Activated CD8-positive, alpha-beta memory T cell treated with anti-CD3 and anti-CD28 coated beads, Interleukin-2, amount 10 ng/mL, durations not matched to agents 7 days and 5 days (primary cell): ENCODE measurements at regions not wholly inside any gene's neighbourhood (a gene's known extent, or its start where the extent isn't known, plus 50 kb on each side); places are given as distances from the start of the nearest gene placed in this dataset.

ENCODE experiments used
- ATAC-seq: fragments of 150-1000 bp; cut with Tn5 transposase; one replicate; pipeline ENCODE4 v1.10.0; 2021; ENCODE audit warnings: moderate library complexity
- CTCF ChIA-PET: fragments of 350-600 bp; sonication (Branson Sonifier 250); formaldehyde crosslinking; loops from one replicate; lab custom pipeline; 2021; ENCODE audit warnings: antibody characterized with exemption; lab: Charles Lee
- DNase-seq: peaks from one replicate; pipeline ENCODE4 v3.0.0-alpha.2; 2020
- H3K27ac Mint-ChIP-seq: one replicate; pipeline ENCODE4 v1.8.0; 2021; ENCODE audit warnings: mild to moderate bottlenecking, mixed read lengths
- H3K27me3 Mint-ChIP-seq: one replicate; pipeline ENCODE4 v1.8.0; 2021; ENCODE audit warnings: mixed read lengths
- H3K36me3 Mint-ChIP-seq: one replicate; pipeline ENCODE4 v1.8.0; 2021; ENCODE audit warnings: mild to moderate bottlenecking, mixed read lengths
- H3K4me1 Mint-ChIP-seq: one replicate; pipeline ENCODE4 v1.8.0; 2021; ENCODE audit warnings: mixed read lengths
- H3K4me3 Mint-ChIP-seq: one replicate; pipeline ENCODE4 v1.8.0; 2021; ENCODE audit warnings: mild to moderate bottlenecking, moderate library complexity, mixed read lengths
- H3K9me3 Mint-ChIP-seq: one replicate; pipeline ENCODE4 v1.8.0; 2022; ENCODE audit warnings: low read depth, mixed read lengths

DNA sequence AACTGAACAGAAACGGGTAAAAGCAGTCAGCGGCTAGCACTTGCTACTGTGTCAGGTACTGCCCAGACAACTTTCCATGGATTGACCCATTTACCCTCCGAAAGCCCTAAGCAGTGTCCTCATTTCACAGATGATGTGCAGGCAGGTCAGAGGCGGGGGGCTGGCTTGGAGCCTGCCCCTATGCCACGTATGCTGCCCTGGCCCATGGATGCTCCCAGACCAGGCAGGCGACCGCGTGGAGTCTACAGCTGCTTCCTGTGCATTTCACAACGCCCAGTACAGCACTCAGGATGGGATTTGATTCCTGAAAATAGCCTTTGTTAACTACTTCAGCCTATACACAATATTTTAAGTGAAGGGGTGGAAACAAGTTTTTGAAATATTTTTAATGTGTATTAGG lies 202.9 kb downstream of the NXNL2 start:
- no peak for ATAC-seq
- no peak for DNase-seq
- H3K9me3 Mint-ChIP-seq: no peaks in the 10 kb centered on the region
- no peaks in the 10 kb centered on the region for H3K4me1 Mint-ChIP-seq
- peaks cover 10% of the 10 kb centered on the region for H3K27me3 Mint-ChIP-seq
- CTCF ChIA-PET: no interaction called here
- no peak overlapping the region for H3K27ac Mint-ChIP-seq
- no peaks in the 10 kb centered on the region for H3K36me3 Mint-ChIP-seq
- H3K4me3 Mint-ChIP-seq: no peak overlapping the region

GRCh38 chr9:88738709-88739108 lies 203.7 kb downstream of the NXNL2 start:
- Mint-ChIP-seq H3K4me3 (no peak overlapping the region), H3K36me3 (no peaks in the 10 kb centered on the region), H3K27me3 (peaks cover 10% of the 10 kb centered on the region), H3K27ac (no peak overlapping the region), H3K4me1 (no peaks in the 10 kb centered on the region), H3K9me3 (no peaks in the 10 kb centered on the region)
- no peak for DNase-seq
- no peak for ATAC-seq
- CTCF ChIA-PET: interaction anchor here (0.9 to 1.0 kb wide), 2 partner anchors 7 to 145 kb away, joined by 3 read pairs; no protein-coding TSS in a partner anchor

GRCh38 chr9:88739373-88739772 lies 204.4 kb downstream of the NXNL2 start:
- Mint-ChIP-seq H3K4me1 (no peaks in the 10 kb centered on the region), H3K27ac (no peak overlapping the region), H3K27me3 (peaks cover 10% of the 10 kb centered on the region), H3K9me3 (no peaks in the 10 kb centered on the region), H3K4me3 (no peak overlapping the region), H3K36me3 (no peaks in the 10 kb centered on the region)
- ATAC-seq (no peak), DNase-seq (no peak)
- CTCF ChIA-PET: interaction anchor here (0.9 to 1.0 kb wide), 2 partner anchors 8 to 146 kb away, joined by 3 read pairs; no protein-coding TSS in a partner anchor

DNA sequence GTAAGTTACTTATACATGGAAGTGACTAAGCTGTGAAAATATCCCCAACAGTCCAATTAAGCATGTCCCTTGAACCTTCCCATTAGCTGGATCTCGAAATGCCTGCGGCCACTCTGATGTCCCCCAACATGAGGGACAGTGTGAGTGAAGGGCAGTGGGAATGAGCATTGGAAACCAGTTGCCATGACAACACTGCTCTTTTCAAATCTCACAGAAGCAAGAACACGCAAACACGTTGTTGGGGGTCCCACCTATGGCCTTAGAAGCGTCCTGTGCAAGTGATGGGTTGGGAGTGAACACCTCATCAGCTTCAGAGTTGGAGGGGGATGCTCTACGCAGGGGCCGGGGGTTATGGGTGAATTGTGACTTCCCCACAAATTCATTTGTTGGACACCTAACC lies 205.9 kb downstream of the NXNL2 start:
- H3K4me3 Mint-ChIP-seq: no peak overlapping the region
- no peaks in the 10 kb centered on the region for H3K9me3 Mint-ChIP-seq
- H3K36me3 Mint-ChIP-seq: no peaks in the 10 kb centered on the region
- H3K27me3 Mint-ChIP-seq: peaks cover 12% of the 10 kb centered on the region
- no peaks in the 10 kb centered on the region for H3K4me1 Mint-ChIP-seq
- H3K27ac Mint-ChIP-seq: no peak overlapping the region
- DNase-seq (no peak), ATAC-seq (no peak)
- CTCF ChIA-PET: interaction anchor here (0.9 kb wide), 1 partner anchor 790 kb away, joined by 4 read pairs; no protein-coding TSS in a partner anchor

DNA sequence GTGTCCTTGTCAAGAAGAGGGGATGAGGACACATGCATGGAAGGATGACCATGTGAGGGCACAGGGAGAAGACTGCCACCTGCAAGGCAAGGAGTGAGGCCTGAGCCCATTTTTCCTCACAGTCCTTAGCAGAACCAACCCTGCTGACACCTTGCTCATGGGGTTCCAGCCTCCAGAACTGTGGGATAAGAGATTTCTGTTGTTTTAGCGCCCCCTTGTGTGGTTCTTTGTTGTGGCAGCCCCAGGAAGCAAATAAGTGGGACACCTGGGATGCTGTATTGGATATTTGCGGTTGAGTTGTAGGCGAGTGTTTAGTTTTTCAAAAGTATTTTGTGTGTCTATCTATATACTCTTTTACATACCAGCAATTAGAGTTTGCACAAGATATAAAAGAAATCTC lies 206.4 kb downstream of the NXNL2 start:
- Mint-ChIP-seq H3K27ac (no peak overlapping the region), H3K9me3 (no peaks in the 10 kb centered on the region), H3K36me3 (no peaks in the 10 kb centered on the region), H3K27me3 (peaks cover 12% of the 10 kb centered on the region), H3K4me1 (no peaks in the 10 kb centered on the region), H3K4me3 (no peak overlapping the region)
- DNase-seq (no peak), ATAC-seq (no peak)
- CTCF ChIA-PET: no interaction called here

DNA sequence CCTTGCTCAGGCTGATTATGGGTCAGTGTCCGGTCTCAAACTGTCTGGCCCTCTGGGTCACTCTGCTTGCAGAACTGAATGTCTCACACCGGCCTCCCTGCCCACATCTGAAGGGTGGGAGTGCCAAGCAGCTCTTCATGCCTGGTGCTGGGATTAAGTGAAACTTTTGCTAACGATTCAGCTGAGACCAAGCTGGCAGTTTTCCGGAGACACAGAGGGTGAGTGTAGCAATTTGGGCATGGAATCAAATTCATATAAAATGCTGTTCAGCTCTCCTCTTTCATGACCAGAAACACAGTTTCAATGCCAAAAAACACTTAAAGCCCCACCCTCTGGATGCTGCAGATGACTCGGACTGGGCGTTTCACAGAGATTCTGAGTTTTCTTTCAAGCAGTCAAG lies 207.5 kb downstream of the NXNL2 start:
- Mint-ChIP-seq H3K4me3 (no peak overlapping the region), H3K9me3 (no peaks in the 10 kb centered on the region)
- CTCF ChIA-PET: no interaction called here

DNA sequence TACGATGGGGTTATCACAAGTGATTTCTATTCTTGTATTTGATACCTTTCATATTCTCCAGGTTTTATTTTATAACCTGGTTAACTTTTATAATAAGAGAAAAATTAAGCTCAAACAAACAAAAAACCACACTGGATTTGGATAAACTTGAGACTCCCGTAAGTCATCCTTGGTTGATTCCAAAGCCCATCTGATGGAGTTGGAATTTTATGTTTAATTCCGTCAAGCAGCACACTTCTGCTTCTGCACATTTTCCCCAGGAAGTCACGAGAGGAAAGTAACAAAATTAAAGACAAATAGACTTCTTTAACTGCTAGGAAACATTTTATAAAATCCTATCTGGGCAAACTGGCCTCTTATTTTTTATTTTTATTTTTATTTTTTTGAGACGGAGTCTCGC lies 207.9 kb downstream of the NXNL2 start:
- Mint-ChIP-seq H3K9me3 (no peaks in the 10 kb centered on the region), H3K4me1 (no peaks in the 10 kb centered on the region), H3K36me3 (no peaks in the 10 kb centered on the region), H3K27me3 (peaks cover 9% of the 10 kb centered on the region), H3K4me3 (no peak overlapping the region), H3K27ac (no peak overlapping the region)
- ATAC-seq (no peak), DNase-seq (no peak)
- CTCF ChIA-PET: interaction anchor here (1.1 kb wide), 1 partner anchor 13 kb away, joined by 3 read pairs; no protein-coding TSS in a partner anchor

More for the DNA sequence above, 207.5 kb downstream of the NXNL2 start:
- Mint-ChIP-seq H3K27me3 (peaks cover 12% of the 10 kb centered on the region), H3K4me1 (no peaks in the 10 kb centered on the region), H3K27ac (no peak overlapping the region), H3K36me3 (no peaks in the 10 kb centered on the region)
- DNase-seq (no peak), ATAC-seq (no peak)

DNA sequence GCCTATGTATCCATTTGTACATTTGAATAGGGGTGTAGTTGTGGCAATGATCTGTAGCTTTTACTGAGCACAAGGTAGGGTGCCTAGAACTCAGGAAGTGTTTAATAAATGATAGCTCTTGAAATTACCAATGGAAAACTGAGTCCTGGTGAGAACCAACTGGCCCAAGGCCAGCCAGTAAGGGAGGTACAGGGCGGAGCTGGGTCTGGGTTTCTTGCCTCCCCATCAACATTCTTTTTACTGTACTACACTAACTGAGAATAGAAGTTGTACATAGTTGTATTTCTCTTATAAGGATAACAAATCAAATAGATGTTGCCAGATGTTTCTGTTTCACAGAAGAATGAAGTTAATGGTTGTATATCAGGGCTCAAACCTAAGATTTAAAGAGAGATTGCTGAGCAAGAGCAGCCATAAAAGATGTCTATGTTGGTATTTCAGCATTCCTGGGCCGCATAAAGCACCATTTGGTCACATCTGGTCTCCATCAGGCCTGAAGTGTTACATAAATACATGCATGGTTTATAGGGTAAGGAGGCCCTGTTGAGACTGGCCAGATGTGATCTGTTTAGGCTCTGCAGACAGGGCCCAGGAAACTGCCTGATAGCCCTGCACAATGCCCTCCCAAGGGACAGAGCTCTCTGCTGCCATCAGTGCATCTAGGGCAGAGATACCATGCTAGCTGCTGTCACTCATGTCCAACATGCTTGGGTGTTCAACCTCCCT lies 210.5 kb downstream of the NXNL2 start:
- Mint-ChIP-seq H3K27me3 (peaks cover 2% of the 10 kb centered on the region), H3K4me1 (no peaks in the 10 kb centered on the region), H3K4me3 (no peak overlapping the region), H3K27ac (no peak overlapping the region), H3K36me3 (no peaks in the 10 kb centered on the region), H3K9me3 (no peaks in the 10 kb centered on the region)
- no peak for DNase-seq
- ATAC-seq: no peak
- CTCF ChIA-PET: no interaction called here

- Mint-ChIP-seq H3K4me3 (no peak overlapping the region), H3K27me3 (peaks cover 2% of the 10 kb centered on the region), H3K27ac (no peak overlapping the region), H3K4me1 (no peaks in the 10 kb centered on the region), H3K9me3 (no peaks in the 10 kb centered on the region), H3K36me3 (no peaks in the 10 kb centered on the region)
- CTCF ChIA-PET: no interaction called here
- ATAC-seq (no peak), DNase-seq (no peak)
Observed at GRCh38 chr9:88746029-88746742, 211.2 kb downstream of the NXNL2 start.

GRCh38 chr9:88746743-88747398 lies 211.9 kb downstream of the NXNL2 start:
- no peak for ATAC-seq

DNA sequence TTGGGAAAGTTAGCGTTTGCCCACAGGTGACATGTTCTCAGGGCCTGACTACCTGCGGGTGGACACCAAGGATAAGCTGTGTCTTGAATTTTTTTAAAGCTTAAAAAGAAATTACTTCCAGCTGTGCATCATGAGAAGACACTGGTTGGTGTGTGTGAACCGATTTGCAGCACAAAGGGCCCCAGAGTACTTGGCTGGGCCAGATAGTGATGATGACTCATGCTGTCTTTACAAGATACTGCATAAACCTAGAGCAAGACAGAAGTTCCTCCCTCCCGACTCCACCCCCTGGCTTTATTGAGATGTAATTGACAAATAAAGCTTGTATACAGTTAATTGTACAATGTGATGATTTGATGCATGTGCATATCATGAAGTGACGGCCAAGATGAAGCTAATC lies 212.8 kb downstream of the NXNL2 start:
- Mint-ChIP-seq H3K4me3 (no peak overlapping the region), H3K36me3 (no peaks in the 10 kb centered on the region), H3K4me1 (no peaks in the 10 kb centered on the region), H3K27ac (no peak overlapping the region), H3K27me3 (peaks cover 2% of the 10 kb centered on the region), H3K9me3 (no peaks in the 10 kb centered on the region)
- no peak for ATAC-seq
- DNase-seq: no peak
- CTCF ChIA-PET: no interaction called here

More at GRCh38 chr9:88746743-88747398, 211.9 kb downstream of the NXNL2 start:
- Mint-ChIP-seq H3K36me3 (no peaks in the 10 kb centered on the region), H3K27me3 (peaks cover 2% of the 10 kb centered on the region), H3K4me1 (no peaks in the 10 kb centered on the region), H3K9me3 (no peaks in the 10 kb centered on the region), H3K4me3 (no peak overlapping the region), H3K27ac (no peak overlapping the region)
- CTCF ChIA-PET: no interaction called here
- DNase-seq: no peak

GRCh38 chr9:88748566-88749261 lies 213.7 kb downstream of the NXNL2 start:
- no peaks in the 10 kb centered on the region for H3K36me3 Mint-ChIP-seq
- ATAC-seq (no peak), DNase-seq (no peak)
- H3K27me3 Mint-ChIP-seq: peaks cover 2% of the 10 kb centered on the region
- no peak overlapping the region for H3K27ac Mint-ChIP-seq
- H3K4me1 Mint-ChIP-seq: no peaks in the 10 kb centered on the region
- no peaks in the 10 kb centered on the region for H3K9me3 Mint-ChIP-seq
- H3K4me3 Mint-ChIP-seq: no peak overlapping the region
- CTCF ChIA-PET: no interaction called here

DNA sequence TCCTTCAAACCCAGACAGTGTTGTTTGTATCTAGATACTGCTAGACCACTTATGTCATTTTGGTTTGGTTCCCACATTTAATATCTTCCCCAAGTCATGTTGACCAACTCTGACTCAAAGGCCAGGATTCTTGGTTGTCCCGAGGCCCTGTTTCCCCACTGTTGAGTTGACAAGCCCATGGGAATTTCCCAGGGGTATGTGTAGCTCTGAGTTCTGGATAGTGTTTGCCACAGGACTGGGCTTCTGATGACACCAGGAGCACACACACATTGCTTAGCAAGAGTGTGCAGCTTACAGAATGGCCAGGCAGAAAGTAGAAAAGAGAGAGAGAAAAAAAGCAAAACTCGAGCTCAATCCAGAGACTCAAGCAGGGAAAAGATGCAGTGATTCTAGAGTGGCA lies 214.4 kb downstream of the NXNL2 start:
- CTCF ChIA-PET: no interaction called here
- ATAC-seq (no peak), DNase-seq (no peak)
- H3K27me3 Mint-ChIP-seq: peaks cover 2% of the 10 kb centered on the region
- no peaks in the 10 kb centered on the region for H3K9me3 Mint-ChIP-seq
- no peaks in the 10 kb centered on the region for H3K36me3 Mint-ChIP-seq
- no peak overlapping the region for H3K27ac Mint-ChIP-seq
- no peaks in the 10 kb centered on the region for H3K4me1 Mint-ChIP-seq
- no peak overlapping the region for H3K4me3 Mint-ChIP-seq
